ENCODE measurements at regions not wholly inside any gene's neighbourhood (a gene's known extent, or its start where the extent isn't known, plus 50 kb on each side); places are given as distances from the start of the nearest gene placed in this dataset.

- TF ChIP-seq CTCF (IDR thresholded peaks at IDR 0.05; ENCODE audit: insufficient read depth, low read depth, low read length) (no peak), EZH2 (IDR thresholded peaks at IDR 0.05; ENCODE audit: insufficient read depth, low read length) (no peak)
Measured at GRCh38 chr6:152836523-152836922, 85.9 kb downstream of the VIP start.
